GM10248 (cell line): ENCODE measurements at regions not wholly inside any gene's neighbourhood (a gene's known extent, or its start where the extent isn't known, plus 50 kb on each side); places are given as distances from the start of the nearest gene placed in this dataset.

Experiments used
- CTCF ChIA-PET: fragments of 300-600 bp; sonication (Branson Sonifier 250); formaldehyde crosslinking; extraction: SDS; loops from one replicate; lab custom pipeline; 2021; ENCODE audit warnings: antibody characterized with exemption; lab: Yijun Ruan, JAX
- POLR2A ChIA-PET: fragments of 350-650 bp; sonication (Branson Sonifier 250); formaldehyde crosslinking; extraction: SDS; loops from one replicate; lab custom pipeline; 2020; ENCODE audit warnings: antibody characterized with exemption; lab: Yijun Ruan, JAX
- DNase-seq: peaks from one replicate; pipeline ENCODE4 v3.0.0; 2012; ENCODE audit errors: extremely low spot score
- TF ChIP-seq, protein P1 (sequence below): IDR thresholded peaks from 2 replicates; pipeline ENCODE4 v1.5.1; 2012; ENCODE audit warnings: mild to moderate bottlenecking, low read depth; ENCODE audit errors: extremely low read depth, missing control alignments, control extremely low read depth

DNA sequence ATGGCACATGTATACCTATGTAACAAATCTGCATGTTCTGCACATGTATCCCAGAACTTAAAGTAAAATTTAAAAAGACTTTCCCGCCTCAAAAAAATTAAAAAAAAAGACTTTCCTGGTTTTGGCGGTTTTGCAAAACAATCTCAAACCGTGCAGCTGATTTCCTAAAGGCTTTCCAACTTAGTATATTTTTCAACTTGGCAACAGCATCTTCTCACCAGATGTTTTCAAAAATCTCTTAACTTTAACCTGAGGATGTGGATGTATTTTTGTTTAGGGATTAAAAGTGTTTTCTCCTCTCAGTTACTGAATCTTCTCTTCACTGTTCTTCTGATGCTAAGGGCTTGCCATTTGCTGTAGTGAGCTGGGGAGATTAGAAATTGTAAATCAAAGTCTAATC, 96.5 kb upstream of the PLPP4 start:
- ChIA-PET CTCF (no interaction called here), POLR2A (no interaction called here)
- DNase-seq = no peak
- TF ChIP-seq, protein P1, sequence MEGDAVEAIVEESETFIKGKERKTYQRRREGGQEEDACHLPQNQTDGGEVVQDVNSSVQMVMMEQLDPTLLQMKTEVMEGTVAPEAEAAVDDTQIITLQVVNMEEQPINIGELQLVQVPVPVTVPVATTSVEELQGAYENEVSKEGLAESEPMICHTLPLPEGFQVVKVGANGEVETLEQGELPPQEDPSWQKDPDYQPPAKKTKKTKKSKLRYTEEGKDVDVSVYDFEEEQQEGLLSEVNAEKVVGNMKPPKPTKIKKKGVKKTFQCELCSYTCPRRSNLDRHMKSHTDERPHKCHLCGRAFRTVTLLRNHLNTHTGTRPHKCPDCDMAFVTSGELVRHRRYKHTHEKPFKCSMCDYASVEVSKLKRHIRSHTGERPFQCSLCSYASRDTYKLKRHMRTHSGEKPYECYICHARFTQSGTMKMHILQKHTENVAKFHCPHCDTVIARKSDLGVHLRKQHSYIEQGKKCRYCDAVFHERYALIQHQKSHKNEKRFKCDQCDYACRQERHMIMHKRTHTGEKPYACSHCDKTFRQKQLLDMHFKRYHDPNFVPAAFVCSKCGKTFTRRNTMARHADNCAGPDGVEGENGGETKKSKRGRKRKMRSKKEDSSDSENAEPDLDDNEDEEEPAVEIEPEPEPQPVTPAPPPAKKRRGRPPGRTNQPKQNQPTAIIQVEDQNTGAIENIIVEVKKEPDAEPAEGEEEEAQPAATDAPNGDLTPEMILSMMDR = no peak

DNA sequence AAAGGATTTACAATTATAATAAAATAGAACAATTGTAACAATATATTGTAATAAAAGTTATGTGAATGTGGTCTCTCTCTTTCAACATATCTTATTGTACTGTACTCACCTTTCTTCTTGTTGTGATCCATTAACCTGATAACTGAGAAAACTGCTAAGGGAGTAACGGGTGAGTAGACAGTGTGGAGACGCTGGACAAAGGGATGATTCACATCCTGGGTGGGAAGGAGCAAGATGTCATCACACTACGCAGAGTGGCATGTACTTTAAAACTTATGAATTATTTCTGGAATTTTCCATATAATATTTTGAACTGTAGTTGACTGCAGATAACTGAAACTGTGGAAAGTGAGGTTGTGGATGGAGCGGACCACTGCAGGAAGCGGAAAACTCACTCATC, 91.2 kb upstream of the PLPP4 start:
- TF ChIP-seq, protein P1 = no peak
- no peak for DNase-seq
- ChIA-PET CTCF (no interaction called here), POLR2A (no interaction called here)

DNA sequence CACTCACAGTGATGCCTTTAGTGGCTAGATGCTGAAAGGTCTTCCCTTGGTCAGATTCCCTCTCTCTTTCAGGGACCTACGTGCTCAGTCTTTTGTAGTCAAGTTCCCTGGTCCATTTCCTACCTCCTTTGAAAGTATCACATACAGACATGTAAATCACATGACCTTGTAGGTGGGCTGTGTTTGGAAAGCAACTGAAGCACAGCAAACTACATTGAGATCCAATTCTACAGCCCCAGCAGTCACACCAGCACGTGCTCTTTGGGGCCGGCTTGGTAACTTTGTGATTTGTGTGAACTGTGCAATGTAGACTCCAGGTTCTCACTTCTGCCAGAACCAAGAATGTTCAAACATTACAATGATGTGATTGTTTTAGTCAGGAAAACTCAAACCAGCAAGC, 89.7 kb upstream of the PLPP4 start:
- DNase-seq = no peak
- POLR2A ChIA-PET = no interaction called here
- CTCF ChIA-PET = no interaction called here
- TF ChIP-seq, protein P1 = no peak

DNA sequence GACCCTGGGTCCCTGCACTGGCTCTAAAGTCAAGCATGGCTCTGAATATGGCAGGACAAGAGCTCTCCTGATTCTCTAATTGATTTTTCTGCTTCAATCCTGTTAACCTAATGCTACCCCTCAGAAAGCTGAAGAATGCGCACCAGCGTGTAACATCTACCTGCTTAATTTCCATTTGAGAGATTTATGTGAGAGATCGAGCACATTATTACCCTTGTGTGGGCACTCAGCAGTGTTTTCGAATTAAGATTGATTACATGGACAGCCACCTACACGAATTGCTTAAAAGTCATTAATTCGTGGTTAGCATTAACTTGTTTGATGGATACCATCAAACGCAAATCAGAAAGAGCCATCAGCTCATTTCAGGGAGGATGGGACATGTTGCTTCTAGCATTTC, 88.7 kb upstream of the PLPP4 start:
- ChIA-PET POLR2A (no interaction called here), CTCF (no interaction called here)
- TF ChIP-seq, protein P1 = no peak
- no peak for DNase-seq

DNA sequence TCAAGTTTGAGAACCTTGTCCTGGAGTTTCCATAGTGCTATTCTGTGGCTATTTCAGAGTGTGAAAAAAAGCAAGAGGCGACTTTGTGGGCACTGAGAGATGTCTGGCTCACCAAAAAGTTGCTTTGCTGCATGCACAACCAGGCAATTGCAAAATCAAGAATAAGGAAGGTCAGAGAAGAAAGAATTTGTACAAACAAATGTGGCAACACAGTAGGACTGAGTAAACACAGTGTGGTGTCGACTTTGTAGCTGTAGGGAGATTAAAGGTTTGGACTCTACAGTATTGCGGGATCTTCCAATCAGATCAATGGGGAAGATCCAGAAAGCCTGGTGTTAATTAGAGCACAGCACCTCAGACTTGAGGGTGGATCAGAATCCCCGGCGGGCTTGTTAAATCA, 88.1 kb upstream of the PLPP4 start:
- CTCF ChIA-PET = interaction anchor here (0.8 kb wide), 1 partner anchor 12 kb away, joined by 3 read pairs; no protein-coding TSS in a partner anchor
- POLR2A ChIA-PET = no interaction called here
- DNase-seq = no peak
- TF ChIP-seq, protein P1 = no peak

DNA sequence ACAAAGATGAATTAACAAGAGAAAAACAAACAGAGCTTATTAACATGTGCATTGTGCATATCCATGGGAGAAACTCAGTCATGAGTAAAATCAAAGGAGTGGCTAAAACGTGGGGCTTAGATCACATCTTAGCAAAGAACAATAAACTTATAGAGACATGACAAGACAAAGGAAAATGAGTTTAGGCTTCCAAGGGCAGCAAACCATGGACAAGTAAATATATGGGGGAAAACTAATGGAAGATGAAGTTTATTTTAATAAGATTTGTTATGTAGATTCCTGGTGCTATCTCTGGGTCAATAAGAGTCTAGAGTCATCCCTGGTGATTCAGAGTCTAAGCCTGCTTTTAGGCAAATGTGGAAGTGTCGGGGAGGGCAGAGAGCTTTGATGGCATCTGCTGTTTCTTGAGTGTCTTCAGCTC, 87.2 kb upstream of the PLPP4 start:
- TF ChIP-seq, protein P1 = no peak
- DNase-seq = no peak
- ChIA-PET POLR2A (no interaction called here), CTCF (interaction anchor here (0.8 to 1.5 kb wide), 4 partner anchors 12 to 22 kb away, joined by 3 read pairs; no protein-coding TSS in a partner anchor)

DNA sequence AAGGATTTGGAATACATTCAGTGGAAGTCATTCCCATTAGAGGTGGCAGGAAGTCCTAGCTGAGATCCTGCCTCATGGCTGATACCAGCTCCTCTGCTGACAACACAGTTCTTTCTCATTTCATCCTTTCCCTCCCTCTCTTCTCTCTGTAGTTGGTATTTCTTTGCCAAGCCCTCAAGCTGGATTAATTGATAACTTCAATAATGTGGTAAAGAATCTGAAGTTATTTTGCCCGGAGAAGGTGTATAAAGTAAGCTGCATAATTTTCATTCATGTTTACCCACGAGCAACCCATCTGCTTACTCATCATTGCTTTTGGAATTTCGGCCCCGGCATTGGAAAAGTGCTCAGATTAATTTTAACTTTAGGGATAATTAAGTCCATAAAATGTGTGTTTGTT, 85.2 kb upstream of the PLPP4 start:
- ChIA-PET POLR2A (no interaction called here), CTCF (no interaction called here)
- no peak for DNase-seq
- TF ChIP-seq, protein P1 = no peak
